RWPE2 (cell line): ENCODE measurements at regions not wholly inside any gene's neighbourhood (a gene's known extent, or its start where the extent isn't known, plus 50 kb on each side); places are given as distances from the start of the nearest gene placed in this dataset.
"Not testable (repeated sequence)": the region's sequence is repeated elsewhere in the genome, so short reads cannot be mapped to it uniquely, and the experiment has no call there.

Source experiments
- ATAC-seq: fragments of 200-7000 bp; cut with Tn5 transposase; 3 replicates; pipeline ENCODE4 v1.9.1; 2021; ENCODE audit warnings: low read depth
- DNase-seq: peaks from one replicate; pipeline ENCODE4 v3.0.0-alpha.2; 2020; ENCODE audit warnings: low spot score
- H3K27ac ChIP-seq: fragments of 450-650 bp; 2 replicates; pipeline ENCODE4 v1.5.1; 2017; ENCODE audit warnings: mild to moderate bottlenecking; ENCODE audit not compliant: poor library complexity, severe bottlenecking
- H3K27me3 ChIP-seq: fragments of 250-450 bp; sonication (Bioruptor Pico); 2 replicates; pipeline ENCODE4 v1.5.1; 2021; ENCODE audit warnings: mild to moderate bottlenecking, moderate library complexity; ENCODE audit not compliant: insufficient read depth, poor library complexity, severe bottlenecking
- H3K36me3 ChIP-seq: fragments of 250-450 bp; sonication (Bioruptor Pico); 2 replicates; pipeline ENCODE4 v1.5.1; 2020; ENCODE audit warnings: low read depth, mild to moderate bottlenecking, moderate library complexity
- H3K4me1 ChIP-seq: fragments of 250-450 bp; sonication (Bioruptor Pico); 2 replicates; pipeline ENCODE4 v1.5.1; 2021; ENCODE audit warnings: mild to moderate bottlenecking, moderate library complexity; ENCODE audit not compliant: insufficient read depth, poor library complexity, severe bottlenecking
- H3K4me3 ChIP-seq: fragments of 250-450 bp; sonication (Bioruptor Pico); 2 replicates; pipeline ENCODE4 v1.5.1; 2021; ENCODE audit warnings: mild to moderate bottlenecking, moderate library complexity; ENCODE audit not compliant: severe bottlenecking
- H3K9me3 ChIP-seq: fragments of 250-450 bp; sonication (Bioruptor Pico); 2 replicates; pipeline ENCODE4 v1.5.1; 2021; ENCODE audit warnings: mild to moderate bottlenecking, moderate library complexity; ENCODE audit not compliant: severe bottlenecking
- CTCF ChIP-seq: fragments of 450-650 bp; IDR thresholded peaks from one replicate; pipeline ENCODE4 v1.5.1; 2017; ENCODE audit warnings: mild to moderate bottlenecking, moderate library complexity; ENCODE audit not compliant: poor library complexity, severe bottlenecking

GRCh38 chr1:121586369-121587229 is 401.8 kb downstream of the SRGAP2C start:
- ATAC-seq (no peak), DNase-seq (no peak)
- H3K27me3 ChIP-seq: no peaks in the 10 kb centered on the region
- peak overlapping the region; percentile 46 for H3K27ac ChIP-seq
- TF ChIP-seq CTCF: no peak
- peaks cover 16% of the 10 kb centered on the region for H3K4me1 ChIP-seq
- H3K9me3 ChIP-seq: no peaks in the 10 kb centered on the region
- no peaks in the 10 kb centered on the region for H3K36me3 ChIP-seq
- H3K4me3 ChIP-seq: no peak overlapping the region

- Histone ChIP-seq H3K27ac (peak overlapping the region; percentile 46), H3K4me3 (no peak overlapping the region), H3K9me3 (no peaks in the 10 kb centered on the region), H3K4me1 (peaks cover 16% of the 10 kb centered on the region), H3K27me3 (no peaks in the 10 kb centered on the region), H3K36me3 (no peaks in the 10 kb centered on the region)
- ATAC-seq (no peak), DNase-seq (no peak)
- TF ChIP-seq CTCF: no peak
Measured at GRCh38 chr1:121587230-121587569, 402.4 kb downstream of the SRGAP2C start.

GRCh38 chr1:121587777-121588176 is 403.0 kb downstream of the SRGAP2C start:
- no peak overlapping the region for H3K4me3 ChIP-seq
- no peaks in the 10 kb centered on the region for H3K27me3 ChIP-seq
- ATAC-seq (peak; percentile 82), DNase-seq (no peak)
- H3K4me1 ChIP-seq: peaks cover 16% of the 10 kb centered on the region
- H3K36me3 ChIP-seq: no peaks in the 10 kb centered on the region
- no peaks in the 10 kb centered on the region for H3K9me3 ChIP-seq
- peak overlapping the region; percentile 46 for H3K27ac ChIP-seq
- no peak for TF ChIP-seq CTCF

DNA sequence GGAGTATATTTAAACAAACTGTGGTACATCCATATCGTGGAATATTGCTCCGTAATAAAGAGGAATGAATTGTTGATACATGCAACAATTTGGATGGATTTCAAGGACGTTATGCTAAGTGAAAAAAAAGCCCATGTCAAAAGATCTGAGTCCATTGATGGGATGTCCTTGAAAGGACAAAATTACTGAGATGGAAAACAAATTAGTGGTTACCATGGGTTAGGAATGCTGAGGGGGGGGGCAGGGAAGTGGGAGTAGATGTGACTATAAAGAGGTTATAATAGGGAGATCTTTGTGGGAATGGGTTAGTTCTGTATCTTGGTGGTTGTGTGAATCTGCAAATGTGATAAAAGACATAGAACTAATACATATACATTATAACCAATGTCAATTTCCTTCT is 409.3 kb downstream of the SRGAP2C start:
- DNase-seq (no peak), ATAC-seq (no peak)
- no peaks in the 10 kb centered on the region for H3K36me3 ChIP-seq
- no peak overlapping the region for H3K4me3 ChIP-seq
- H3K4me1 ChIP-seq: peaks cover 2% of the 10 kb centered on the region
- no peak for TF ChIP-seq CTCF
- no peaks in the 10 kb centered on the region for H3K9me3 ChIP-seq
- no peaks in the 10 kb centered on the region for H3K27me3 ChIP-seq
- H3K27ac ChIP-seq: no peak overlapping the region

DNA sequence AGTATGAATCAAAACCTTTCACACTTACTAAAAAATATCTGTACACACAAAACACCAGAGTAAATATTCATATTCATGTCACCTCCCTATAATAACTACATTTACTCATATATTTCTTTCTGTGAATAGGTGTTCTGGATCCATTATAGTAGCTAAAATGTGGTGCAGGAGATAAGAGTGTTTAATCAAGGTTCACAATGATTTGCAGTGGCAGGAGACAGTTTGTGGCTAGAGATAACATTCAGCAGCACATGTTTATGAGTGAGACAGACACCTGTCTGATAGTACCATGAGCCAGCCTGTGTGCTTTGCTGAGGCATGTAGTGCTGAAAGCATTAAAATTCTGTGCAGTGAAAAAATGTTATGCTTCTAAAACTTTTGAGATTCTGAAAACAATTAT is 410.3 kb downstream of the SRGAP2C start:
- no peak overlapping the region for H3K4me3 ChIP-seq
- DNase-seq: no peak
- no peak for ATAC-seq
- no peak overlapping the region for H3K27ac ChIP-seq
- H3K27me3 ChIP-seq: no peaks in the 10 kb centered on the region
- H3K36me3 ChIP-seq: no peaks in the 10 kb centered on the region
- no peaks in the 10 kb centered on the region for H3K4me1 ChIP-seq
- no peaks in the 10 kb centered on the region for H3K9me3 ChIP-seq
- no peak for TF ChIP-seq CTCF

DNA sequence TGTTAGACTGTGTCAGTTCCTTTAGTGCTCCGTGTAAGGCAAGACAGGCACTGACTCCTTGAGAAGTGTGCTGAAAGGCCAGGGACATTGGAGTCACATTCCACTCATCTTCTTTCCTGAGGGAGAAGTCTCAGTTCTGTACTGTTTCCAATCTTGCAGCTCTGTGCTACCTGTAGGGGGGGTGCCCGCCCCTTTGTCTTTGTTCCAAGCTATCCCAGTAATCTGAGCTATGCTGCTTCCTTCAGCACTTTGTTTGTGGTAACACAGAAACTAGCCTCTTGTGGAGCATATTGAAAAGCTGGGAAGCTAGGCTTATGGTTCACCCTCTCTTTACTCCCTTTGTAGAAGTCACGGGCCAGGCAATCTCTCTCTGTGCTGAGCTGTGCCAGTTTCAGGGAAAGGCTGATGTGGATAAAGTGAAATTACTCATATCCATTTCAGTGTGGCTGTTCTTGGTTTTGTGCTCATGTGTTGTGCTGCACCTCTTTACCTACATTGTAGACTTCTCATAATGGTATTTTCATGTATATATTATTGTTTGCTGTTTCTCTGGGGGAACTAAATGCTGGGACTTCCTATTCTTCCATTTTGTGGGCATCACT is 420.2 kb downstream of the SRGAP2C start:
- not testable (repeated sequence) for H3K4me3 ChIP-seq, H3K9me3 ChIP-seq, H3K36me3 ChIP-seq, DNase-seq, H3K27ac ChIP-seq, H3K27me3 ChIP-seq, H3K4me1 ChIP-seq, ATAC-seq

- H3K4me1 ChIP-seq, ATAC-seq, H3K4me3 ChIP-seq, H3K27me3 ChIP-seq, H3K36me3 ChIP-seq, H3K27ac ChIP-seq, DNase-seq, H3K9me3 ChIP-seq: not testable (repeated sequence)
Measured at GRCh38 chr1:121607499-121607898, 422.7 kb downstream of the SRGAP2C start.
